HG03175 (cell line): ENCODE measurements at regions not wholly inside any gene's neighbourhood (a gene's known extent, or its start where the extent isn't known, plus 50 kb on each side); places are given as distances from the start of the nearest gene placed in this dataset.

Source experiments
- ATAC-seq: cut with Tn5 transposase; IDR thresholded peaks from one replicate; pipeline ENCODE4 v1.9.1; 2021; ENCODE audit warnings: mild to moderate bottlenecking, moderate library complexity; ENCODE audit not compliant: unreplicated experiment

DNA sequence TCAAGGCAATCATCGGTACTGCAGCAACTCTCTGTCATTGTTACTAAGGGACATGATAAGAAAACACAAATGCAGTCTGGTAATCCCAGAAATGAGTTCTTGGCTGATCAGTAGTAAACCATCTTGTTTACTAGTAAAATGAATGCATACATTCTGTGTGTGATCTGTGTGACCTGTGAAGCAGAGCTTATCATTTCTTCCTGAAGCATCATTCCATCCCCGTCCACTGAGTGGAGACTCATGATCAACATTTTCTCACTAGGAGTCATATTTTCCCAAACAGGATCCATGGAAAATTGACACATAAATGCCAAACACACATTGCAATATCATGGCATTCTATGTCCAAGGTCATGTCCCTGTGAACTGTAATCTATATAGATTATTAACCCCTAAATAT is 226.1 kb downstream of the ANKRD50 start:
- ATAC-seq = no peak

DNA sequence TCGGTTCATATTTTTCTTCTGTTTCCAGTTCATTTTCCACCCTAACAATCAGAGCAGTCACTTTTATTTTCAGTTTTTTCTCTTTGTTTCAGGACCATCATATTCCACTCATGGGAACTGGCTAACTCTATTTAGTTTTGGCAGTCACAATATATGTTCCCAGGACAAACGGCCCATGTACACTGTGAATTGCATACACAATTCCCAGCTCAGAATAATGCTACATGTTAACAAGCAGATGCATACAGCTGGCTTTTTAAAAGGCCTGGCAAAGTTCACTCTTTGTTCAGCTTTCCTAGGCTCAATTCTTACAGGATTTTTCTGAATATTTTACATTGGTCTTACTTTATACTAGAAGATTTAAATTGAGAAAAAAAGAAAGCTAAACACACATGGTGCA is 224.9 kb downstream of the ANKRD50 start:
- ATAC-seq = no peak

DNA sequence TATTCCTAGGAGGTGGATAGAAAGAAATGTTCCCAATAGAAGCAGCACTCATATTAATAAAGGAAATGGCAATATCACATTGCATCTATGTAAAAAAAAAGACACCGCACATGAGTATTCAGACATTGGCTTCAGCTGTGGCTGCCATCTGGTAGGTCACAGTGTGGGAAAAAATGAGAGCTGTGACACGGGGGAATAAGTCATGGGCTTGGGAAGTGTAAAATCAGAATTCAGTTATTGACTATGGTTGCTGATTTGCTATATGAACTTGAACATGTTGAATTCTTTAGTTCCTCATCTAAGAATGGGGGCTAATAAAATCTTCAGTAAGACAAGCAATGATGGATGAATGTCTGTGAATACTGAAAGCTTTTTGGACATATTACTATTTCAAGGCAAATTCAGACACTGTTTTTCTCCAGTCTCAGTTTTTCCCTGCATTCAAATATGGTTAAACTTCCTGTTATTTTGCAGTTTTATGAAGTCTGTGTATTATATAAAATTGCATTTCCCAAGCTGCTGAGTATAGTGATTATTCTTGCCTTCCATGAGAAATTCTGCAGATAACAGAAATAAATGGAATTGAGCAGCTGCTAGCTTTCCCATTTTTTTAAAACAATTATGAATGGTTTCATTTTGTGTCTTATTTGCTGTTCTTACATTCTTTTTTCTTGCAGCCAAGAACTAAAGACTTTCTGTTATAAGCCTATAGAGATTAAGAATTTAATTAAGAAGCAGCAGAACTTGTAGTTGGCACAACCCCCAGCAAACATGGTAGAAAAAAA is 221.0 kb downstream of the ANKRD50 start:
- ATAC-seq = no peak

DNA sequence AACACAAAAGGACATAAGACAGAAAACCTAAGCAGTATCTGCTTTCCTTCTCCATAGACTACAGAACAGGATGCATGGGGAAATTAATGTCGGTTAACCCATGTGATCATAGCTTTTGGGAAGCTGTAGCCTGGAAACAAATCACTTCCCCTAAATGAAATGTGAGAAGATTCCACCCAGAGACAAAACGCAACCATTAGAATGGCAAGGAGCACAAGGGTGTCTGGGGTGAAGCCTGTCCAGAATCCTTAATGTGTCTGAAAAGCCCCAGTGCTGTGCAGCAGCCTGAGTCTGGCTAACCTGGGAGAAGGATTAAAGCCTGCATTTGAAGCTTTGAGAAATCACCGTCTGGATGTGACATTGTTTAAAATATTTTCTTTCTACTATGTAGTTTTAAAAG is 213.3 kb downstream of the ANKRD50 start:
- no peak for ATAC-seq

DNA sequence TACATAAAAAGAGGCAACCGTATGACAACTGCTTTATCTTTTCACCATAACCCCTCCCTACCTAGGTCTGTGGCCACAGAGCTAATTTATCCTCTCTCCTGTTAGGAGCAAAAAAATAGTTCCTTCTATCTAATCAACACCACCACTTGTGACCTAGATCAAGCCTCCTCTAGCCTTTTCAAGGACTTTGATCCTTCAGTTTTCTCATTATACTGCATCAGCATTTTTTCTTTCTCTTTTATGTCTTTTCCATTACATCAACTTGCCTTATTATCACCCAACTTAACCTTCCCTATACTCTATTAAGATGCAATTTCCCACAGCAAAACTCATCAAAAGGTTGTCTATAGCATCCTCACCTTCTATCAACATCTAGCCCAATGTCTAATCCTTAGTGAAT is 211.0 kb downstream of the ANKRD50 start:
- ATAC-seq = no peak

GRCh38 chr4:124504431-124504830 is 208.1 kb downstream of the ANKRD50 start:
- ATAC-seq = no peak

- no peak for ATAC-seq
Observed at GRCh38 chr4:124505211-124505610, 207.3 kb downstream of the ANKRD50 start.

GRCh38 chr4:124509151-124509550 is 203.4 kb downstream of the ANKRD50 start:
- no peak for ATAC-seq

DNA sequence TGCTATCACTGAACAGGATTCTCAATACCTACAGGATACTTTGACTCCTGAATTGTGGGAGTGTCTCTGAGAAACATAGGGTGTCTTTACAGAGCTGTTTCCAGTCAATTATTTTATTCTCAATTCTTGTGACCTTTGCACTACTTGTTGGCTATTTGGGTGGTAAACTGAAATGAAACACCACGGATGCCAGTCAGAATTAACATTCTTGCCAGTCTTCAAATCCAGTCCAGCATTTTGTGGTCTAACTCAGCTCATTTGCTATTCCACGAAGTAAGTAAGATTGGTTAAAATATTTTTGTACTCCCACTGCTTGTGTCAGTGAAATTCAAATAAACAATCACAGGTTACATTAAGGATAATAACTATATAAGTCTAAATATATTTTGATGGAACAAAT is 197.9 kb downstream of the ANKRD50 start:
- ATAC-seq = no peak

GRCh38 chr4:124515591-124515990 is 196.9 kb downstream of the ANKRD50 start:
- no peak for ATAC-seq

GRCh38 chr4:124519196-124519595 is 193.3 kb downstream of the ANKRD50 start:
- no peak for ATAC-seq

GRCh38 chr4:124523816-124524215 is 188.7 kb downstream of the ANKRD50 start:
- ATAC-seq = no peak

DNA sequence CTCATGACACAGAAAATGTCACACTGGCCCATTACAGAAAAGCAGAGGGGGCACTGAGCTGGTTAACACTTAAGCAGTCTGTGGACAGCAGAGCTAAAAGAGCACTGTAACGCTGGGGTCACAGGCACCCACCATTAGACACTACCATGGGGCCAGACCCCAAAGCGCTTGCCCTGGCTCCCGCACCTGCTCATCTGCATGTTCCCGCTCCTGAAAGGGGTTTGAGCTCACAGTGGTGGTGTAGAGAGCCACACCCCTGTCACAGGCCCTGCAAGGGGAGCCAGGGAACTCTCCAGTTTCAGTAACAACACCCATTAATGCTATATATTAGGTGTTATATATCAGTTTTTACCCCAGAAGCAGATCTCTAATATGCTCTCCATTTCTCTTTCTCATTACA is 187.0 kb downstream of the ANKRD50 start:
- ATAC-seq = no peak

GRCh38 chr4:124526331-124526730 is 186.2 kb downstream of the ANKRD50 start:
- ATAC-seq = no peak

GRCh38 chr4:124526769-124527168 is 185.8 kb downstream of the ANKRD50 start:
- no peak for ATAC-seq

GRCh38 chr4:124527364-124527763 is 185.2 kb downstream of the ANKRD50 start:
- ATAC-seq = no peak

DNA sequence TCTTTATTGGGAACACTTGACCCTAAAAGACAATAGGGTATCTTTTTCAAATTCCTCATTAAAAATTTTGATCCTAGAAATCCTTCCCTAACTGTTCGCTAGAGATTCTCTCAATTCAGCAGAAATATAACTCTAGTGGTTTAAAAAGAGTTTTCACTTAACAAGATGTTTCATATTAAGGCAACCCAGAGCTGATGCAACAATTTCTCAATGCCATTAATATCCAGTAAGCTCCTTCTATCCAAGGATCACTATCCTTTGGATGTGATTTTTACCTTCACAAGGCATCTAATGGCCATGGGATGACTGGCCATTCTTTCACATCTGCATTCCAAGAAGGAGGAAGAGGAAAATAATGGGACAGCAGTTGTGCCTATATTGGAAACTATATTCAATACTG is 183.4 kb downstream of the ANKRD50 start:
- ATAC-seq = no peak

DNA sequence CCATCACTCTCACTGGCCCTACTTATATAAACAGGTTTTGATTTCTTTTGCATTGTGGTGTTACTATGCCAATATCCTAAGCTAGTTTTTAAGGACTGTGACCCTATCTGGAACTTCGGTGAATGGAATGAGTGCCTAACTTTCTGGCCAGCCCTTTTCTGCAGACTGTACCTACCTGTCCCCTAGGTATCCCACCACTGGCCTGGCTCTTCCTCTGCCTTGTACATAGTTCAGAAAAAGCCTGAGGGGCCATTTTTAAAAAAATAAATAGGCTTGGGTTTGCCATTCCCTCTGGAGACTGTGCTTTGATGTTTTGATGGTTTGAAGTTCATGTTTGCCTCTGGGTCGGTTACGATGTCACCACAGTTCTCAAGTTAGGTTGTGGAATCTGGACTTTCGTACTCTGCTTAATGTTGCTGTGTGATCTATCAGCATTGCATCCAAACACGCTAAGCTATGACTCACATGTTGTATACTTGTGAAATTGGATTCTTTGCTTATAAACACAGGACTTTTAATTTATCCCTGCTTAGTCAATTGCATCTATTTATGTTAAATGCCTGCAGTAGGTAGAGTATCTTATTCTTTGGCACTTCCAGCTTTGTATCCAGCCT is 182.0 kb downstream of the ANKRD50 start:
- ATAC-seq = no peak

GRCh38 chr4:124534131-124534530 is 178.4 kb downstream of the ANKRD50 start:
- ATAC-seq = no peak

GRCh38 chr4:124535003-124535402 is 177.5 kb downstream of the ANKRD50 start:
- ATAC-seq = no peak

GRCh38 chr4:124536946-124537345 is 175.6 kb downstream of the ANKRD50 start:
- ATAC-seq = no peak

DNA sequence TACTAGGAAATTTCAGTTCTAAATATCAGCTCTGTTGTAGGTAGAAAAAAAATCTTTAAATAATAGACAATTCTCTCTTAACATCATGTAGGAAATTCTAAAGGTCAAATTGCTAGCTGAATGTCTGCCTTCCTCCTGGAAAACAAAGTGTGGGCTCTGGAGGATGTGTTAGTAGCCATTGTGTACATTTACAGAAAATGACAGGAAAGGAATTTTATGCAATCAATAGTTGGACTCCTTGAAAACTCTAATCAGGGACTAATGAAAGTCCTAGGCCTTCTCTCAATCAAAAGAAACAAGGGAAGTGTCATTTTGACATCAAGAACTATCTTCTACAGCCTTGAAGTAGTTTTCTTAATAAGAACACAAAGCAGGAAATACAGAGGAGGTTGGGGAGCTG is 174.6 kb downstream of the ANKRD50 start:
- no peak for ATAC-seq

- no peak for ATAC-seq
Observed at GRCh38 chr4:124540014-124540413, 172.5 kb downstream of the ANKRD50 start.
